NT2/D1 (cell line): ENCODE measurements at regions not wholly inside any gene's neighbourhood (a gene's known extent, or its start where the extent isn't known, plus 50 kb on each side); places are given as distances from the start of the nearest gene placed in this dataset.
"Not testable (repeated sequence)": the region's sequence is repeated elsewhere in the genome, so short reads cannot be mapped to it uniquely, and the experiment has no call there.

Experiments
- DNase-seq: peaks from one replicate; pipeline ENCODE4 v3.0.0-alpha.2; 2011; ENCODE audit warnings: low read depth, low spot score
- H3K27me3 ChIP-seq: 2 replicates; pipeline ENCODE4 v1.6.0; 2011; ENCODE audit warnings: mild to moderate bottlenecking; ENCODE audit not compliant: insufficient read length, insufficient read depth
- H3K36me3 ChIP-seq: 2 replicates; pipeline ENCODE4 v1.6.1; 2011; ENCODE audit warnings: mild to moderate bottlenecking, low read length, mixed read lengths; ENCODE audit not compliant: insufficient read depth, insufficient read length
- H3K4me1 ChIP-seq: 2 replicates; pipeline ENCODE4 v1.5.1; 2011; ENCODE audit not compliant: insufficient read depth, insufficient read length
- H3K4me3 ChIP-seq: 2 replicates; pipeline ENCODE4 v1.5.1; 2011; ENCODE audit warnings: low read depth; ENCODE audit not compliant: insufficient read length
- H3K9ac ChIP-seq: 2 replicates; pipeline ENCODE4 v1.6.0; 2011; ENCODE audit warnings: low read depth; ENCODE audit not compliant: insufficient read length
- H3K9me3 ChIP-seq: 2 replicates; pipeline ENCODE4 v1.5.1; 2011; ENCODE audit warnings: mild to moderate bottlenecking, low read length; ENCODE audit not compliant: insufficient read depth
- SUZ12 ChIP-seq: IDR thresholded peaks from 2 replicates; pipeline ENCODE4 v1.6.1; 2011; ENCODE audit not compliant: insufficient read length, insufficient read depth; ENCODE audit errors: extremely low read depth
- YY1 ChIP-seq: IDR thresholded peaks from 2 replicates; pipeline ENCODE4 v1.6.1; 2011; ENCODE audit not compliant: insufficient read length, insufficient read depth
- ZNF274 ChIP-seq: IDR thresholded peaks from 2 replicates; pipeline ENCODE4 v1.6.1; 2011; ENCODE audit warnings: mild to moderate bottlenecking, low read depth, low read length

- Histone ChIP-seq H3K9me3 (peaks cover 11% of the 10 kb centered on the region; the same call in 1 of the 2 replicates), H3K36me3 (no peaks in the 10 kb centered on the region), H3K4me3 (no peak overlapping the region), H3K27me3 (no peaks in the 10 kb centered on the region), H3K9ac (no peak overlapping the region), H3K4me1 (no peaks in the 10 kb centered on the region)
- TF ChIP-seq ZNF274 (no peak), SUZ12 (no peak), YY1 (no peak)
- DNase-seq: no peak
These were observed 536.1 kb upstream of the AUTS2 start for GRCh38 chr7:69062020-69062765.

- Histone ChIP-seq H3K9me3 (peaks cover 12% of the 10 kb centered on the region; the same call in 1 of the 2 replicates), H3K36me3 (no peaks in the 10 kb centered on the region)
These were observed 530.9 kb upstream of the AUTS2 start for GRCh38 chr7:69067397-69067796.

GRCh38 chr7:69070476-69070875 is 527.8 kb upstream of the AUTS2 start:
- Histone ChIP-seq H3K9me3 (peaks cover 10% of the 10 kb centered on the region; the same call in 1 of the 2 replicates), H3K4me3 (no peak overlapping the region), H3K9ac (no peak overlapping the region), H3K4me1 (no peaks in the 10 kb centered on the region), H3K36me3 (no peaks in the 10 kb centered on the region), H3K27me3 (no peaks in the 10 kb centered on the region)
- no peak for TF ChIP-seq SUZ12
- no peak for TF ChIP-seq YY1
- TF ChIP-seq ZNF274: no peak
- DNase-seq: no peak

More at GRCh38 chr7:69067397-69067796, 530.9 kb upstream of the AUTS2 start:
- TF ChIP-seq ZNF274 (no peak), YY1 (no peak)
- Histone ChIP-seq H3K27me3 (no peaks in the 10 kb centered on the region), H3K9ac (no peak overlapping the region), H3K4me3 (no peak overlapping the region), H3K4me1 (no peaks in the 10 kb centered on the region)
- DNase-seq: peak; percentile 77

- no peak overlapping the region for H3K4me3 ChIP-seq
- H3K9ac ChIP-seq: no peak overlapping the region
- H3K4me1 ChIP-seq: no peaks in the 10 kb centered on the region
- no peaks in the 10 kb centered on the region for H3K9me3 ChIP-seq
- TF ChIP-seq SUZ12 (no peak), ZNF274 (no peak), YY1 (no peak)
- no peaks in the 10 kb centered on the region for H3K27me3 ChIP-seq
- DNase-seq: no peak
- no peaks in the 10 kb centered on the region for H3K36me3 ChIP-seq
These were observed 521.7 kb upstream of the AUTS2 start for GRCh38 chr7:69076566-69076965.

- Histone ChIP-seq H3K4me1 (no peaks in the 10 kb centered on the region), H3K36me3 (no peaks in the 10 kb centered on the region), H3K9ac (no peak overlapping the region), H3K4me3 (no peak overlapping the region), H3K9me3 (no peaks in the 10 kb centered on the region), H3K27me3 (no peaks in the 10 kb centered on the region)
- TF ChIP-seq SUZ12 (no peak), ZNF274 (no peak), YY1 (no peak)
- DNase-seq: peak; percentile 15
These were observed 519.1 kb upstream of the AUTS2 start for GRCh38 chr7:69078997-69079769.

GRCh38 chr7:69087281-69087680 is 511.0 kb upstream of the AUTS2 start:
- H3K9me3 ChIP-seq, H3K4me3 ChIP-seq, H3K36me3 ChIP-seq, H3K9ac ChIP-seq, H3K4me1 ChIP-seq, DNase-seq, H3K27me3 ChIP-seq: not testable (repeated sequence)

GRCh38 chr7:69088185-69088584 is 510.1 kb upstream of the AUTS2 start:
- Histone ChIP-seq H3K27me3 (no peaks in the 10 kb centered on the region), H3K9ac (no peak overlapping the region), H3K9me3 (no peaks in the 10 kb centered on the region), H3K36me3 (no peaks in the 10 kb centered on the region), H3K4me3 (no peak overlapping the region), H3K4me1 (no peaks in the 10 kb centered on the region)
- TF ChIP-seq ZNF274: no peak
- no peak for DNase-seq
